ENCODE measurements at regions not wholly inside any gene's neighbourhood (a gene's known extent, or its start where the extent isn't known, plus 50 kb on each side); places are given as distances from the start of the nearest gene placed in this dataset.

DNA sequence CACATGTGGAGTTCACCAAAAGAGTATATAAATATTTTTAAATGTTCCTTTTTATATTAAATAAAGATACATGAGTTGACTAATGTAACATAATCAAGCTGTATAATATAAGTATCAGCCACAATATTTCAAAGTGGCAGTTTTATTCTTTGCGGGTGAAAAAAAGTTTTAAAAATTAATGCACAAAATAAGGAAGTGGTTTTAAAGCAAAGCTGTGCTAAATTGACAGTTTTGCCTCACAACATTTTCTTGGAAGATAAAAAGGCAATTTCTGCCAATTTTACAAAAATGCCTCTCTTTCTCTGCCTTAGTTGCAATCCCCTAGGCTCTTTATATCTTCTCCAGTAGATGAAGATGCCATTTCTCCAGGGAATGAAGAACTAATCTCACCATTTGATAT is 719.1 kb downstream of the C12orf50 start:
- no peaks in the 10 kb centered on the region for H3K79me2 ChIP-seq (ENCODE audit: control insufficient read depth, insufficient read depth, low read length)
- H2AFZ ChIP-seq (ENCODE audit: low read depth, low read length) = no peak overlapping the region
- no peak overlapping the region for H3K4me2 ChIP-seq (ENCODE audit: insufficient read depth, low read length)
- no peaks in the 10 kb centered on the region for H3K36me3 ChIP-seq (ENCODE audit: control insufficient read depth in 2 of 2, extremely low read depth in 1 of 2, insufficient read depth in 2 of 2, low read length in 2 of 2)
- no peaks in the 10 kb centered on the region for H3K9me3 ChIP-seq (replicated peaks; ENCODE audit: control insufficient read depth, insufficient read depth, low read length)
- POLR2A ChIA-PET = no interaction called here
- dilution Hi-C loops (cut with MboI; ENCODE audit: extremely low pct_ligation_motif_present, low sequenced_read_pairs) (no loop called here), intact Hi-C loops (cut with micrococcal nuclease) (no loop called here)
- no peak for TF ChIP-seq MAX (IDR thresholded peaks at IDR 0.05; ENCODE audit: insufficient read depth, insufficient read length)
- TF ChIP-seq, protein P1, sequence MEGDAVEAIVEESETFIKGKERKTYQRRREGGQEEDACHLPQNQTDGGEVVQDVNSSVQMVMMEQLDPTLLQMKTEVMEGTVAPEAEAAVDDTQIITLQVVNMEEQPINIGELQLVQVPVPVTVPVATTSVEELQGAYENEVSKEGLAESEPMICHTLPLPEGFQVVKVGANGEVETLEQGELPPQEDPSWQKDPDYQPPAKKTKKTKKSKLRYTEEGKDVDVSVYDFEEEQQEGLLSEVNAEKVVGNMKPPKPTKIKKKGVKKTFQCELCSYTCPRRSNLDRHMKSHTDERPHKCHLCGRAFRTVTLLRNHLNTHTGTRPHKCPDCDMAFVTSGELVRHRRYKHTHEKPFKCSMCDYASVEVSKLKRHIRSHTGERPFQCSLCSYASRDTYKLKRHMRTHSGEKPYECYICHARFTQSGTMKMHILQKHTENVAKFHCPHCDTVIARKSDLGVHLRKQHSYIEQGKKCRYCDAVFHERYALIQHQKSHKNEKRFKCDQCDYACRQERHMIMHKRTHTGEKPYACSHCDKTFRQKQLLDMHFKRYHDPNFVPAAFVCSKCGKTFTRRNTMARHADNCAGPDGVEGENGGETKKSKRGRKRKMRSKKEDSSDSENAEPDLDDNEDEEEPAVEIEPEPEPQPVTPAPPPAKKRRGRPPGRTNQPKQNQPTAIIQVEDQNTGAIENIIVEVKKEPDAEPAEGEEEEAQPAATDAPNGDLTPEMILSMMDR (IDR thresholded peaks at IDR 0.05; ENCODE audit: extremely low read depth in 1 of 2, insufficient read depth in 1 of 2, low read depth in 1 of 2, low read length in 2 of 2) = no peak
- DNase-seq (ENCODE audit: low read depth, low spot score) = no peak
- H3K27me3 ChIP-seq (ENCODE audit: control insufficient read depth in 2 of 2, insufficient read depth in 2 of 2, low read length in 2 of 2) = no peaks in the 10 kb centered on the region
- no peaks in the 10 kb centered on the region for H3K9me1 ChIP-seq (replicated peaks; ENCODE audit: control insufficient read depth, extremely low read depth, insufficient read depth, low read length)
- no peak overlapping the region for H3K9ac ChIP-seq (replicated peaks; ENCODE audit: extremely low read depth, insufficient read depth, low read length)
- BruUV-seq (replicated peaks) = no TSS peak
- CTCF ChIA-PET = no interaction called here
- no peak for FAIRE-seq
- no peak overlapping the region for H3K27ac ChIP-seq (ENCODE audit: insufficient read depth, low read depth, low read length)
- no peaks in the 10 kb centered on the region for H3K4me1 ChIP-seq (ENCODE audit: control insufficient read depth, extremely low read depth, insufficient read depth, low read length)
- H4K20me1 ChIP-seq (replicated peaks; ENCODE audit: control insufficient read depth, extremely low read depth, insufficient read depth, low read length) = no peaks in the 10 kb centered on the region
- no peak overlapping the region for H3K4me3 ChIP-seq (replicated peaks in 1 of 3; ENCODE audit: insufficient read depth in 1 of 3, low read depth in 1 of 3, low read length in 3 of 3)

GRCh38 chr12:87305481-87305880 is 723.7 kb downstream of the C12orf50 start:
- no peaks in the 10 kb centered on the region for H3K9me1 ChIP-seq (replicated peaks; ENCODE audit: control insufficient read depth, extremely low read depth, insufficient read depth, low read length)

More at GRCh38 chr12:87305481-87305880, 723.7 kb downstream of the C12orf50 start:
- no peak for FAIRE-seq
- no peak for TF ChIP-seq MAX (IDR thresholded peaks at IDR 0.05; ENCODE audit: insufficient read depth, insufficient read length)
- no peak for TF ChIP-seq MYC (IDR thresholded peaks at IDR 0.05; ENCODE audit: low read depth, low read length)
- no peak for TF ChIP-seq EZH2 (IDR thresholded peaks at IDR 0.05; ENCODE audit: borderline replicate concordance, low read depth, low read length, severe bottlenecking)
- no peak for TF ChIP-seq POLR2AphosphoS5 (IDR thresholded peaks at IDR 0.05; ENCODE audit: insufficient read depth, low read depth, low read length)
- no peak for TF ChIP-seq POLR2A (IDR thresholded peaks at IDR 0.05; ENCODE audit: low read depth, low read length)
- no peak for TF ChIP-seq FOS (IDR thresholded peaks at IDR 0.05; ENCODE audit: borderline replicate concordance, insufficient read depth, low read length)
- TF ChIP-seq, protein P1 (IDR thresholded peaks at IDR 0.05; ENCODE audit: extremely low read depth in 1 of 2, insufficient read depth in 1 of 2, low read depth in 1 of 2, low read length in 2 of 2) = no peak
- Histone ChIP-seq H3K9ac (replicated peaks; ENCODE audit: extremely low read depth, insufficient read depth, low read length) (no peak overlapping the region), H3K36me3 (ENCODE audit: control insufficient read depth in 2 of 2, extremely low read depth in 1 of 2, insufficient read depth in 2 of 2, low read length in 2 of 2) (no peaks in the 10 kb centered on the region), H3K27me3 (ENCODE audit: control insufficient read depth in 2 of 2, insufficient read depth in 2 of 2, low read length in 2 of 2) (no peaks in the 10 kb centered on the region), H3K9me3 (replicated peaks; ENCODE audit: control insufficient read depth, insufficient read depth, low read length) (no peaks in the 10 kb centered on the region), H4K20me1 (replicated peaks; ENCODE audit: control insufficient read depth, extremely low read depth, insufficient read depth, low read length) (no peaks in the 10 kb centered on the region), H3K4me3 (replicated peaks in 1 of 3; ENCODE audit: insufficient read depth in 1 of 3, low read depth in 1 of 3, low read length in 3 of 3) (no peak overlapping the region), H2AFZ (ENCODE audit: low read depth, low read length) (no peak overlapping the region), H3K79me2 (ENCODE audit: control insufficient read depth, insufficient read depth, low read length) (no peaks in the 10 kb centered on the region), H3K4me1 (ENCODE audit: control insufficient read depth, extremely low read depth, insufficient read depth, low read length) (no peaks in the 10 kb centered on the region), H3K4me2 (ENCODE audit: insufficient read depth, low read length) (no peak overlapping the region), H3K27ac (ENCODE audit: insufficient read depth, low read depth, low read length) (no peak overlapping the region)
- intact Hi-C loops (cut with micrococcal nuclease) = no loop called here
- dilution Hi-C loops (cut with MboI; ENCODE audit: extremely low pct_ligation_motif_present, low sequenced_read_pairs) = no loop called here
- peak; percentile 14 for DNase-seq (ENCODE audit: low read depth, low spot score)
- BruUV-seq (replicated peaks) = no TSS peak
- ChIA-PET POLR2A (no interaction called here), CTCF (interaction anchor here (1.4 kb wide), 1 partner anchor 13 kb away, joined by 4 read pairs; no protein-coding TSS in a partner anchor)

Data from endothelial cell of umbilical vein (primary cell).